Immature natural killer cell (primary cell): ENCODE measurements at regions not wholly inside any gene's neighbourhood (a gene's known extent, or its start where the extent isn't known, plus 50 kb on each side); places are given as distances from the start of the nearest gene placed in this dataset.
"Not testable (repeated sequence)": the region's sequence is repeated elsewhere in the genome, so short reads cannot be mapped to it uniquely, and the experiment has no call there.

Experiments used
- DNase-seq, 3 donors: peaks; one replicate each; pipeline ENCODE4 v3.0.0; 2022; ENCODE audit warnings: mixed read lengths in 1 of 3
- H3K27ac Mint-ChIP-seq, 6 donors: one replicate each; pipeline ENCODE4 v1.8.0; 2020; ENCODE audit warnings: mixed read lengths in 6 of 6, mild to moderate bottlenecking in 5 of 6, inconsistent platforms in 4 of 6, moderate library complexity in 3 of 6
- H3K27me3 Mint-ChIP-seq, 3 donors: one replicate each; pipeline ENCODE4 v1.8.0; 2020 to 2021; ENCODE audit warnings: low read depth in 3 of 3, mild to moderate bottlenecking in 3 of 3, mixed read lengths in 3 of 3, moderate library complexity in 3 of 3, inconsistent platforms in 1 of 3
- H3K36me3 Mint-ChIP-seq, 3 donors: one replicate each; pipeline ENCODE4 v1.8.0; 2020; ENCODE audit warnings: mixed read lengths in 3 of 3, inconsistent platforms in 2 of 3, mild to moderate bottlenecking in 2 of 3
- H3K4me1 Mint-ChIP-seq, 2 donors: one replicate each; pipeline ENCODE4 v1.8.0; 2020; ENCODE audit warnings: inconsistent platforms in 2 of 2, mild to moderate bottlenecking in 2 of 2, mixed read lengths in 2 of 2, moderate library complexity in 1 of 2
- H3K4me3 Mint-ChIP-seq, 5 donors: one replicate each; pipeline ENCODE4 v1.8.0; 2020; ENCODE audit warnings: mild to moderate bottlenecking in 5 of 5, mixed read lengths in 5 of 5, inconsistent platforms in 3 of 5, moderate library complexity in 3 of 5
- H3K9me3 Mint-ChIP-seq, 6 donors: one replicate each; pipeline ENCODE4 v1.8.0; 2020; ENCODE audit warnings: mild to moderate bottlenecking in 6 of 6, mixed read lengths in 6 of 6, inconsistent platforms in 4 of 6, moderate library complexity in 3 of 6

- no peaks in the 10 kb centered on the region for H3K4me1 Mint-ChIP-seq
- H3K4me3 Mint-ChIP-seq: no peak overlapping the region
- no peak for DNase-seq
- H3K36me3 Mint-ChIP-seq: no peaks in the 10 kb centered on the region
- no peaks in the 10 kb centered on the region for H3K9me3 Mint-ChIP-seq
- no peak overlapping the region for H3K27ac Mint-ChIP-seq
- H3K27me3 Mint-ChIP-seq: peaks cover 0 to 5% (median 2%) of the 10 kb centered on the region in 3 donors
Measured at GRCh38 chr15:81886591-81886990, 159.2 kb downstream of the MEX3B start.

GRCh38 chr15:81886080-81886479 lies 159.7 kb downstream of the MEX3B start:
- Mint-ChIP-seq H3K4me3 (no peak overlapping the region), H3K27me3 (peaks cover 0 to 5% (median 2%) of the 10 kb centered on the region in 3 donors), H3K27ac (no peak overlapping the region), H3K36me3 (no peaks in the 10 kb centered on the region), H3K4me1 (no peaks in the 10 kb centered on the region), H3K9me3 (no peaks in the 10 kb centered on the region)
- DNase-seq: no peak

- Mint-ChIP-seq H3K36me3 (no peaks in the 10 kb centered on the region), H3K9me3 (no peaks in the 10 kb centered on the region), H3K27me3 (peaks cover 0 to 5% (median 2%) of the 10 kb centered on the region in 3 donors), H3K4me3 (no peak overlapping the region), H3K27ac (no peak overlapping the region), H3K4me1 (no peaks in the 10 kb centered on the region)
- DNase-seq: no peak
Measured at GRCh38 chr15:81885135-81885534, 160.7 kb downstream of the MEX3B start.

- DNase-seq: no peak
- no peak overlapping the region for H3K4me3 Mint-ChIP-seq
- H3K27ac Mint-ChIP-seq: no peak overlapping the region
- no peaks in the 10 kb centered on the region for H3K36me3 Mint-ChIP-seq
- no peaks in the 10 kb centered on the region for H3K4me1 Mint-ChIP-seq
- H3K9me3 Mint-ChIP-seq: no peaks in the 10 kb centered on the region
- peaks cover 0 to 2% (median 0%) of the 10 kb centered on the region in 3 donors for H3K27me3 Mint-ChIP-seq
Measured at GRCh38 chr15:81882504-81882903, 163.3 kb downstream of the MEX3B start.

- Mint-ChIP-seq H3K36me3 (no peaks in the 10 kb centered on the region), H3K27me3 (peaks cover 0 to 2% (median 0%) of the 10 kb centered on the region in 3 donors), H3K4me3 (no peak overlapping the region), H3K4me1 (no peaks in the 10 kb centered on the region), H3K9me3 (no peaks in the 10 kb centered on the region), H3K27ac (no peak overlapping the region)
- DNase-seq: no peak
Measured at GRCh38 chr15:81880833-81881232, 165.0 kb downstream of the MEX3B start.

DNA sequence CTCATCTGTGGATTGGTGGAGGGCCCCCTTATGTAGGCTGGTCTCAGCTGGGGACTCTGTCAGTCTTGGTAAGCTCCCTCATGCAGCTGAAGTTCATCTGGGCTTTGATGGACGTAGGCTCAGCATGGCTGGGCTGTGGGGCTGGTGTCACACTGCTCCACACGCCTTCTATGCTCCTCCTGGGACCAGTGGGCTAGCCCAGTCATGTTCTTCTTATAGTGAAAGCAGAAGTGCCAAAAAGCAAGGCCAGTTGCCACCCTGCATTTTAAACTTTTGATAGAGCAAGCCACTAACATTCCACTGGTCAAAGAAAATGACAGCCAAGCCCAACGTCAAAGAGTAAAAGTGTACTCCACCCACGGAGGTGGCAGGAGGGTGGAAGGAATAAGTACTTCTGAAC lies 165.5 kb downstream of the MEX3B start:
- Mint-ChIP-seq H3K9me3 (peaks cover 0 to 2% (median 0%) of the 10 kb centered on the region in 6 donors), H3K27ac (no peak overlapping the region), H3K4me3 (no peak overlapping the region), H3K27me3 (peaks cover 0 to 2% (median 0%) of the 10 kb centered on the region in 3 donors), H3K4me1 (no peaks in the 10 kb centered on the region), H3K36me3 (no peaks in the 10 kb centered on the region)
- DNase-seq: no peak

- not testable (repeated sequence) for H3K4me3 Mint-ChIP-seq, DNase-seq, H3K27me3 Mint-ChIP-seq, H3K27ac Mint-ChIP-seq, H3K4me1 Mint-ChIP-seq, H3K9me3 Mint-ChIP-seq, H3K36me3 Mint-ChIP-seq
Measured at GRCh38 chr15:81875717-81876116, 170.1 kb downstream of the MEX3B start.

GRCh38 chr15:81870746-81871106 lies 175.1 kb downstream of the MEX3B start:
- H3K4me1 Mint-ChIP-seq, H3K9me3 Mint-ChIP-seq, H3K27me3 Mint-ChIP-seq, H3K4me3 Mint-ChIP-seq, DNase-seq, H3K36me3 Mint-ChIP-seq, H3K27ac Mint-ChIP-seq: not testable (repeated sequence)

GRCh38 chr15:81870062-81870745 lies 175.6 kb downstream of the MEX3B start:
- not testable (repeated sequence) for H3K36me3 Mint-ChIP-seq, H3K4me1 Mint-ChIP-seq, H3K27ac Mint-ChIP-seq, DNase-seq, H3K4me3 Mint-ChIP-seq, H3K27me3 Mint-ChIP-seq, H3K9me3 Mint-ChIP-seq

GRCh38 chr15:81869161-81869954 lies 176.5 kb downstream of the MEX3B start:
- Mint-ChIP-seq H3K4me3 (no peak overlapping the region), H3K9me3 (no peaks in the 10 kb centered on the region), H3K27ac (no peak overlapping the region), H3K4me1 (no peaks in the 10 kb centered on the region), H3K27me3 (peaks cover 0 to 6% (median 5%) of the 10 kb centered on the region in 3 donors), H3K36me3 (no peaks in the 10 kb centered on the region)
- DNase-seq: no peak

GRCh38 chr15:81865850-81866537 lies 179.8 kb downstream of the MEX3B start:
- Mint-ChIP-seq H3K36me3 (no peaks in the 10 kb centered on the region), H3K4me3 (no peak overlapping the region), H3K4me1 (no peaks in the 10 kb centered on the region), H3K27ac (no peak overlapping the region), H3K9me3 (no peaks in the 10 kb centered on the region), H3K27me3 (peaks cover 0 to 9% (median 7%) of the 10 kb centered on the region in 3 donors)
- DNase-seq: no peak

DNA sequence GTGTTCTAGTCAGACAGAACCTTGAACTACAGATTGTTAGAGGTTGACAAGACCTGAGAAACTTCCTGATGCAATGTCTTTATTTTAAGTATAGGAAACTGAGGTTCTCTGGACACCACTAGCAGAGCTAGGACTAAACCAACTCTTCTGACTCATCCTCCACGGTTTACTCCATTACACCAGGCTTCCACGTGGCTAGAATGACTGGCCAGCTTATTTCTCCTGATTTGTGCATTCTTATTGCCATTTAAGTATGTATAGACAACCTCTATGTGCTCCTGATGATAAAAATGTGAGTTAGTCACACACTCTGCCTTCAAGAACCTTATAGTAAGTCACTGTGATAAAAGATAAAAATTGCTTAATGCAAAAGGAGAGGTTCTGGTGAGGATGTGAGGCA lies 182.7 kb downstream of the MEX3B start:
- Mint-ChIP-seq H3K36me3 (no peaks in the 10 kb centered on the region), H3K27ac (no peak overlapping the region)
- DNase-seq: no peak

DNA sequence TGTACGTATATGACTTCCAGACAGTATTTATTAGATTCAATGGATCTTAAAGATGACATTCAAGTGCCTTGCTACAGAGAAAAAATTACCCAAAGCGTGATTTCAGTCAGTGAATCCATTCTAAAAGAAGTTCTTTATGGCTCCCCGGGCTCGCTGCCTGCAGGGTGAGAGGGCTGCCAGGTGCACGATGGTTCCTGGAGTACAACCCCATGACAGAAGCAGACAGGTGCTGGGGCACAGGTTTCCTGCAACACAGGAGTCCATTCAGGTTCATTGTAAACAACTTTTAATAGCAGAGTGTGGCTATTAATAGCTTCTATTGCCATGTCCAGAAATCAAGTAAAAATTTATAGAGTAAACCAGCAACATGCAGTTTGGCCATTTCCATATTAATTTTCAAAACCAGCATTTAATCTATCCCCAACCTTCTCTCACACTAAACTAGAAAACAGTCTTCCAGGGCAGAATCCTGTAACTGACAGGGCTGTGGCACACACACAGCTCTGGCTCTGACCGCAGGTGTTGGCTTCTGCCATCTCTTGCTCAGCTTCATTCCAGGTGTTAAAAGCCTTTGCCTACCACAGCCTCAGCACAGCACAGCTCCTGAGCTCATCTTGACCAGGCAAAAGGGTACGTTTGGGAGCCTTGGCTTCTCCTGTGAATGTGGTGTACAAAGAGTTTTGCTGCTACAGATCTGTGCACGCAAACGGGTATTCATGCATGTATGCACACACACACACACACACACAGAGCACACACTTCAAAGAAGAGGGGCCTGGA lies 185.9 kb downstream of the MEX3B start:
- Mint-ChIP-seq H3K4me1 (no peaks in the 10 kb centered on the region), H3K36me3 (no peaks in the 10 kb centered on the region), H3K27me3 (peaks cover 0 to 7% (median 1%) of the 10 kb centered on the region in 3 donors), H3K9me3 (peaks cover 0 to 1% (median 0%) of the 10 kb centered on the region in 6 donors), H3K4me3 (no peak overlapping the region), H3K27ac (no peak overlapping the region)
- no peak for DNase-seq

More for the DNA sequence above, 182.7 kb downstream of the MEX3B start:
- H3K4me3 Mint-ChIP-seq: no peak overlapping the region
- no peaks in the 10 kb centered on the region for H3K4me1 Mint-ChIP-seq
- H3K27me3 Mint-ChIP-seq: peaks cover 0 to 7% (median 4%) of the 10 kb centered on the region in 3 donors
- H3K9me3 Mint-ChIP-seq: peaks cover 0 to 1% (median 0%) of the 10 kb centered on the region in 6 donors
